K562 (cell line): ENCODE measurements at regions not wholly inside any gene's neighbourhood (a gene's known extent, or its start where the extent isn't known, plus 50 kb on each side); places are given as distances from the start of the nearest gene placed in this dataset.

Experiments
- MTA3 ChIP-seq: fragments of 450-650 bp; formaldehyde crosslinking; IDR thresholded peaks from 2 replicates; pipeline ENCODE4 v1.6.1; 2017; ENCODE audit warnings: mild to moderate bottlenecking, borderline replicate concordance
- NBN ChIP-seq: fragments of 450-650 bp; IDR thresholded peaks from 2 replicates; pipeline ENCODE4 v1.6.1; 2016; ENCODE audit warnings: low read depth, mild to moderate bottlenecking
- NR2C2 ChIP-seq, 2 experiments: fragments of 200-800 bp in 1 of 2; sonication (Bioruptor generic) in 1 of 2; sonication (generic) in 1 of 2; formaldehyde crosslinking in 1 of 2; IDR thresholded peaks; 2 replicates each; pipeline versions ENCODE4 v1.6.1 to v1.8.0; 2016 to 2022; ENCODE audit warnings: mild to moderate bottlenecking in 1 of 2, missing compliant biosample characterization in 1 of 2, missing genetic modification characterization in 1 of 2, missing genetic modification reagents in 1 of 2
- POLR2AphosphoS5 ChIP-seq: IDR thresholded peaks from 2 replicates; pipeline ENCODE4 v1.6.1; 2011; ENCODE audit warnings: mild to moderate bottlenecking, low read depth, low read length, moderate library complexity; ENCODE audit not compliant: control insufficient read depth, insufficient read depth
- THRAP3 ChIP-seq: fragments of 450-650 bp; IDR thresholded peaks from 2 replicates; pipeline ENCODE4 v1.6.1; 2016; ENCODE audit warnings: mild to moderate bottlenecking, inconsistent platforms, borderline replicate concordance
- TSHZ1 ChIP-seq: fragments of 250-450 bp; sonication (Bioruptor Pico); IDR thresholded peaks from 2 replicates; pipeline ENCODE4 v1.4.0; 2020; ENCODE audit warnings: mild to moderate bottlenecking, moderate library complexity
- YY1 ChIP-seq, 3 experiments: IDR thresholded peaks; 2 replicates each; pipeline ENCODE4 v1.6.1; 2011; ENCODE audit warnings: low read length in 2 of 3, mild to moderate bottlenecking in 2 of 3, moderate library complexity in 2 of 3, borderline replicate concordance in 1 of 3, control low read depth in 1 of 3, low read depth in 1 of 3; ENCODE audit not compliant: insufficient read depth in 3 of 3, insufficient replicate concordance in 2 of 3, control insufficient read depth in 1 of 3, insufficient read length in 1 of 3; ENCODE audit errors: extremely low read depth in 1 of 3
- ZBTB40 ChIP-seq, 2 experiments: fragments of 450-650 bp in 1 of 2; sonication (generic) in 1 of 2; formaldehyde crosslinking in 1 of 2; IDR thresholded peaks; 2 replicates each; pipeline versions ENCODE4 v1.7.1 to v1.9.0; 2016 to 2022; ENCODE audit warnings: inconsistent platforms in 1 of 2, mild to moderate bottlenecking in 1 of 2, missing genetic modification reagents in 1 of 2

GRCh38 chr2:188810586-188810985, 163.6 kb upstream of the COL3A1 start:
- no peak for TF ChIP-seq ZBTB40 (IDR thresholded peaks at IDR 0.05)
- TF ChIP-seq ZBTB40 (CRISPR knock-in tag; IDR thresholded peaks at IDR 0.05): no peak
- no peak for TF ChIP-seq NR2C2 (CRISPR knock-in tag; IDR thresholded peaks at IDR 0.05)
- TF ChIP-seq NR2C2 (tag; IDR thresholded peaks at IDR 0.05): no peak
- no peak for TF ChIP-seq THRAP3
- no peak for TF ChIP-seq TSHZ1 (CRISPR knock-in tag)
- no peak for TF ChIP-seq POLR2AphosphoS5
- TF ChIP-seq NBN: no peak
- no peak for TF ChIP-seq YY1 (IDR thresholded peaks at IDR 0.05; ENCODE audit: borderline replicate concordance in 1 of 3, control insufficient read depth in 1 of 3, extremely low read depth in 1 of 3, insufficient read depth in 3 of 3, insufficient read length in 1 of 3, insufficient replicate concordance in 2 of 3, low read depth in 1 of 3, low read length in 2 of 3)
- TF ChIP-seq MTA3: no peak
